ENCODE measurements at regions not wholly inside any gene's neighbourhood (a gene's known extent, or its start where the extent isn't known, plus 50 kb on each side); places are given as distances from the start of the nearest gene placed in this dataset.
"Not testable (repeated sequence)": the region's sequence is repeated elsewhere in the genome, so short reads cannot be mapped to it uniquely, and the experiment has no call there.

GRCh38 chr14:101625336-101626097 is 64.2 kb downstream of the DIO3 start:
- 96% methylated on average over 1 of the region's 1 CpG for WGBS, 3 donors
- no peak for FAIRE-seq

DNA sequence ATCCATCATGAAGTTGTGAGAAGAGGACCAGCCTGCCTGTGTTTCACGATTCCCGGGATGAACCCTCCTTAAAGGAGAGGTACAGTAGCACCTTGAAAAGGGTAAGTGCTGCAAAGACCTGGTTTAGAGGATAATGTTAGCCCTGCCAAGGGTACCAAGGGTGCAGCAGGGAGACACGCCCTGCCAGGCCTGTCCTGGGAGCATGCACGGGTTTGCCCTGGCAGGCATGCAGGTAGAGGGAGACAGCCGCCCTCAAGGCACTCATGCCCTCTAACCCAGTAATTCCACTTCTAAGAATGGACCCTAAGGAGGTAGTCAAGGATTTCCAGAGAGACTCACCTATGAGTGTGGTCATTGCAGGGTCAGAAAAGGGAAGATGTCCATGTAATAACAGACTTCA is 65.0 kb downstream of the DIO3 start:
- Histone ChIP-seq H3K27ac (ENCODE audit: low read depth in 1 of 3, low read length in 2 of 3) (no peak overlapping the region), H3K9me3 (ENCODE audit: control insufficient read depth in 2 of 2, insufficient read depth in 1 of 2, low read depth in 1 of 2, low read length in 1 of 2) (no peaks in the 10 kb centered on the region), H3K27me3 (ENCODE audit: control insufficient read depth in 3 of 3, insufficient read depth in 3 of 3, low read length in 3 of 3) (no peaks in the 10 kb centered on the region), H3K36me3 (ENCODE audit: control insufficient read depth in 3 of 3, insufficient read depth in 2 of 3, low read depth in 1 of 3, low read length in 3 of 3) (no peaks in the 10 kb centered on the region), H3K4me1 (ENCODE audit: control insufficient read depth in 3 of 3, insufficient read depth in 2 of 3, low read depth in 1 of 3, low read length in 2 of 3) (peaks cover 0 to 12% (median 0%) of the 10 kb centered on the region in 3 donors), H3K4me3 (ENCODE audit: low read depth in 1 of 3, low read length in 3 of 3) (no peak overlapping the region)
- DNase-seq (no peak), FAIRE-seq (no peak)
- WGBS, 3 donors = 67 to 79% (median 78%) methylated on average over 5 of the region's 5 CpGs

More at GRCh38 chr14:101625336-101626097, 64.2 kb downstream of the DIO3 start:
- DNase-seq = no peak
- Histone ChIP-seq H3K4me1 (ENCODE audit: control insufficient read depth in 3 of 3, insufficient read depth in 2 of 3, low read depth in 1 of 3, low read length in 2 of 3) (peaks cover 0 to 12% (median 0%) of the 10 kb centered on the region in 3 donors), H3K9me3 (ENCODE audit: control insufficient read depth in 2 of 2, insufficient read depth in 1 of 2, low read depth in 1 of 2, low read length in 1 of 2) (no peaks in the 10 kb centered on the region), H3K4me3 (ENCODE audit: low read depth in 1 of 3, low read length in 3 of 3) (no peak overlapping the region), H3K36me3 (ENCODE audit: control insufficient read depth in 3 of 3, insufficient read depth in 2 of 3, low read depth in 1 of 3, low read length in 3 of 3) (no peaks in the 10 kb centered on the region), H3K27ac (ENCODE audit: low read depth in 1 of 3, low read length in 2 of 3) (no peak overlapping the region), H3K27me3 (ENCODE audit: control insufficient read depth in 3 of 3, insufficient read depth in 3 of 3, low read length in 3 of 3) (no peaks in the 10 kb centered on the region)

DNA sequence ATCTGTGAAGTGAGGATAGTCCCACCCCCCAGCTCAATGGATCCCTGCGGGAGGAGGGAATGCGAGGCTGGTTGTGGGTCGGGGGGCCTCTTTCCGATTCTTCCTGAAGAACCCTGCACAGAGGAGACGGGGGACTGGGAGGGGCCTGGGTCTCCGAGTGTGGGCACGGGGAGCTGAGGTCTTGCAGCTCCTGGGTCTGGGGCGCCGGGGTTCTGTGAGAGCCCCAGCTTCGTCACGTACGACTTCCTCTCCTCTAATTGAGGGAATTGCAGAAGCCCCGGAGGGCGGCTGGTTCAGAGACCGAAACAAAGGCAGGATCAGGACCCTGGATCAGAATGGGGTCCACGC is 66.6 kb downstream of the DIO3 start:
- Histone ChIP-seq H3K9me3 (ENCODE audit: control insufficient read depth in 2 of 2, insufficient read depth in 1 of 2, low read depth in 1 of 2, low read length in 1 of 2) (no peaks in the 10 kb centered on the region), H3K4me1 (ENCODE audit: control insufficient read depth in 3 of 3, insufficient read depth in 2 of 3, low read depth in 1 of 3, low read length in 2 of 3) (peaks cover 0 to 12% (median 0%) of the 10 kb centered on the region in 3 donors), H3K27ac (ENCODE audit: low read depth in 1 of 3, low read length in 2 of 3) (no peak overlapping the region), H3K36me3 (ENCODE audit: control insufficient read depth in 3 of 3, insufficient read depth in 2 of 3, low read depth in 1 of 3, low read length in 3 of 3) (no peaks in the 10 kb centered on the region), H3K4me3 (ENCODE audit: low read depth in 1 of 3, low read length in 3 of 3) (no peak overlapping the region), H3K27me3 (ENCODE audit: control insufficient read depth in 3 of 3, insufficient read depth in 3 of 3, low read length in 3 of 3) (no peaks in the 10 kb centered on the region)
- 58 to 71% (median 67%) methylated on average over 16 of the region's 16 CpGs for WGBS, 3 donors
- FAIRE-seq (no peak), DNase-seq (no peak)

GRCh38 chr14:101628471-101628966 is 67.2 kb downstream of the DIO3 start:
- FAIRE-seq (no peak), DNase-seq (peak; percentile 60 to 82)
- no peaks in the 10 kb centered on the region for H3K36me3 ChIP-seq (ENCODE audit: control insufficient read depth in 3 of 3, insufficient read depth in 2 of 3, low read depth in 1 of 3, low read length in 3 of 3)
- no peak overlapping the region for H3K27ac ChIP-seq (ENCODE audit: low read depth in 1 of 3, low read length in 2 of 3)
- peaks cover 0 to 12% (median 0%) of the 10 kb centered on the region in 3 donors for H3K4me1 ChIP-seq (ENCODE audit: control insufficient read depth in 3 of 3, insufficient read depth in 2 of 3, low read depth in 1 of 3, low read length in 2 of 3)
- H3K27me3 ChIP-seq (ENCODE audit: control insufficient read depth in 3 of 3, insufficient read depth in 3 of 3, low read length in 3 of 3) = no peaks in the 10 kb centered on the region
- H3K9me3 ChIP-seq (ENCODE audit: control insufficient read depth in 2 of 2, insufficient read depth in 1 of 2, low read depth in 1 of 2, low read length in 1 of 2) = no peaks in the 10 kb centered on the region
- 6 to 7% (median 6%) methylated on average over 44 of the region's 44 CpGs for whole genome bisulfite sequencing, 3 donors
- H3K4me3 ChIP-seq (ENCODE audit: low read depth in 1 of 3, low read length in 3 of 3) = no peak overlapping the region

- 79 to 82% (median 79%) methylated on average over 8 of the region's 8 CpGs for WGBS, 3 donors
- DNase-seq (no peak), FAIRE-seq (no peak)
- H3K27me3 ChIP-seq (ENCODE audit: control insufficient read depth in 3 of 3, insufficient read depth in 3 of 3, low read length in 3 of 3) = no peaks in the 10 kb centered on the region
- H3K36me3 ChIP-seq (ENCODE audit: control insufficient read depth in 3 of 3, insufficient read depth in 2 of 3, low read depth in 1 of 3, low read length in 3 of 3) = no peaks in the 10 kb centered on the region
- H3K9me3 ChIP-seq (ENCODE audit: control insufficient read depth in 2 of 2, insufficient read depth in 1 of 2, low read depth in 1 of 2, low read length in 1 of 2) = no peaks in the 10 kb centered on the region
- H3K27ac ChIP-seq (ENCODE audit: low read depth in 1 of 3, low read length in 2 of 3) = no peak overlapping the region
- no peak overlapping the region for H3K4me3 ChIP-seq (ENCODE audit: low read depth in 1 of 3, low read length in 3 of 3)
- H3K4me1 ChIP-seq (ENCODE audit: control insufficient read depth in 3 of 3, insufficient read depth in 2 of 3, low read depth in 1 of 3, low read length in 2 of 3) = peaks cover 0 to 12% (median 0%) of the 10 kb centered on the region in 3 donors
Observed at GRCh38 chr14:101628975-101629374, 67.7 kb downstream of the DIO3 start.

DNA sequence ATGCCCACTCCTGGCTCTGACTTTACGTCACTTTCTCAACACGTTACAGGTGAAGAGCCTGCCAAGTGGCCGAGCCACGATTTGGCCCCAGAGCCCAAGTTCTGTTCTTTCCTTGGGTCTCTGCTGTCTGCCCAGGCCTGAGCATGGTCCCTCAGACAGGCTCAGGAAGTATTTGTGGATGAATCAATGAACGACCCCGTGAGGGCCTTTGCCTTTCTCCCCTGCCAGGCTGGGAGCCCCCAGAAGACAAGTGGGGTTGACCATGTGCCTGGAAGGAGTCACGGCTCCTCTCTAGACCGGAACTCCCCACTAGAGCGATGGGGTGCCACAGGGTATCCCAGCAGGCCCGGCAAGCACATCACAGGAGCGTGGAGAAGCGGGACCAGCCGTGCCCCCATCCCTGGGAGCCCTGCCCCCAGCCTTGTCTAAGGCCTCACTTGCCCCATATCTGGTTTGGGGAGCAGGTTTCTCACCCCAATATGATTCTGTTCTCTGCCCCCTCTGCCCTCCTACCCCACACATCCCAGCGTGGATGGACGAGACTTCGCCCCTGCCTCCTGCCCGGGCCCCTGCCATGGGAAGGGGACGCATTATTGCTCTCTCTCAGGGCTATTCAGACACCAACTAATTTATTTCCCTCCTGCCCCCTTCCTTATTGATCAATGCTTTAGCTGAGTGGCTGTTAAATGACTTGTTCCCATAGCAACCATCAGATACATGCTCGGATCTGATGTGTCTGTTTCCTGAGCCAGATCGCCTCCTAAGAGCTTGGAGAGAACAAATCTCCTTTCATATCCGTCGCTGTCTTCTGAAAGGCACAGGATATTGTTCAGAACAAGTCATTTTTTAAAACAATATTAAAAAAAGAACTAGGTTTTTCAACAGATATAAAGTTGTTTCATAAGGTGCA is 69.0 kb downstream of the DIO3 start:
- Histone ChIP-seq H3K36me3 (ENCODE audit: control insufficient read depth in 3 of 3, insufficient read depth in 2 of 3, low read depth in 1 of 3, low read length in 3 of 3) (no peaks in the 10 kb centered on the region), H3K9me3 (ENCODE audit: control insufficient read depth in 2 of 2, insufficient read depth in 1 of 2, low read depth in 1 of 2, low read length in 1 of 2) (no peaks in the 10 kb centered on the region), H3K27ac (ENCODE audit: low read depth in 1 of 3, low read length in 2 of 3) (no peak overlapping the region), H3K4me1 (ENCODE audit: control insufficient read depth in 3 of 3, insufficient read depth in 2 of 3, low read depth in 1 of 3, low read length in 2 of 3) (peaks cover 0 to 12% (median 0%) of the 10 kb centered on the region in 3 donors), H3K27me3 (ENCODE audit: control insufficient read depth in 3 of 3, insufficient read depth in 3 of 3, low read length in 3 of 3) (no peaks in the 10 kb centered on the region), H3K4me3 (ENCODE audit: low read depth in 1 of 3, low read length in 3 of 3) (no peak overlapping the region)
- FAIRE-seq = no peak
- DNase-seq = no peak
- WGBS, 3 donors = 81 to 86% (median 82%) methylated on average over 22 of the region's 22 CpGs

DNA sequence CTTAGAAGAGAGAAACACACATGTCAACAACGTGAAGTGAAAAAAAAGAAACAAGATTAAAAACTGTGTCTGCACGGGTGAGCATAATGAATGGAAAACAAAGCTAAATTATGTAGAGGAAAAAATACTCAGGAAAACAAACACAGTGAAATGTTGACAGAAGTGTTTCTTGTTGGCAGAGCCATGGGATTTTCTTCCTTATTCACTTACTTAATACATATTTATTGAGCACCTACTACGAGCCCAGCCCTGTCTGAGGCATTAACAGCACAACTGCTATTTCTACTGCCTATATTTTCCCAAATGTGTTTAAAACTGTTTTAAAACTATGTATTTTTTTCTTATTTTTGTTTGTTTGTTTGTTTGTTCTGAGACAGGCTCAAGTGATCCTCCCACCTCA is 69.9 kb downstream of the DIO3 start:
- 75 to 85% (median 81%) methylated on average over 3 of the region's 3 CpGs for WGBS, 3 donors
- FAIRE-seq = no peak
- no peaks in the 10 kb centered on the region for H3K36me3 ChIP-seq (ENCODE audit: control insufficient read depth in 3 of 3, insufficient read depth in 2 of 3, low read depth in 1 of 3, low read length in 3 of 3)

GRCh38 chr14:101631970-101632369 is 70.7 kb downstream of the DIO3 start:
- WGBS, 3 donors = 89 to 91% (median 90%) methylated on average over 13 of the region's 13 CpGs
- not testable (repeated sequence) for H3K9me3 ChIP-seq (ENCODE audit: control insufficient read depth in 2 of 2, insufficient read depth in 1 of 2, low read depth in 1 of 2, low read length in 1 of 2); DNase-seq; H3K27ac ChIP-seq (ENCODE audit: low read depth in 1 of 3, low read length in 2 of 3); H3K27me3 ChIP-seq (ENCODE audit: control insufficient read depth in 3 of 3, insufficient read depth in 3 of 3, low read length in 3 of 3); H3K36me3 ChIP-seq (ENCODE audit: control insufficient read depth in 3 of 3, insufficient read depth in 2 of 3, low read depth in 1 of 3, low read length in 3 of 3); H3K4me3 ChIP-seq (ENCODE audit: low read depth in 1 of 3, low read length in 3 of 3); FAIRE-seq
- H3K4me1 ChIP-seq (ENCODE audit: control insufficient read depth in 3 of 3, insufficient read depth in 2 of 3, low read depth in 1 of 3, low read length in 2 of 3) = peaks cover 0 to 12% (median 0%) of the 10 kb centered on the region in 3 donors

More for the DNA sequence above, 69.9 kb downstream of the DIO3 start:
- Histone ChIP-seq H3K4me3 (ENCODE audit: low read depth in 1 of 3, low read length in 3 of 3) (no peak overlapping the region), H3K27ac (ENCODE audit: low read depth in 1 of 3, low read length in 2 of 3) (no peak overlapping the region), H3K9me3 (ENCODE audit: control insufficient read depth in 2 of 2, insufficient read depth in 1 of 2, low read depth in 1 of 2, low read length in 1 of 2) (no peaks in the 10 kb centered on the region), H3K4me1 (ENCODE audit: control insufficient read depth in 3 of 3, insufficient read depth in 2 of 3, low read depth in 1 of 3, low read length in 2 of 3) (peaks cover 0 to 12% (median 0%) of the 10 kb centered on the region in 3 donors), H3K27me3 (ENCODE audit: control insufficient read depth in 3 of 3, insufficient read depth in 3 of 3, low read length in 3 of 3) (peaks cover 0 to 2% (median 0%) of the 10 kb centered on the region in 3 donors)
- DNase-seq = no peak
